Neural cell (in vitro differentiated cells): ENCODE measurements at regions not wholly inside any gene's neighbourhood (a gene's known extent, or its start where the extent isn't known, plus 50 kb on each side); places are given as distances from the start of the nearest gene placed in this dataset.

ENCODE experiments used
- EP300 ChIP-seq: fragments of 450-650 bp; conservative IDR thresholded peaks from 2 replicates; pipeline ENCODE4 v1.6.1; 2014; ENCODE audit warnings: antibody characterized with exemption, mild to moderate bottlenecking, moderate library complexity; ENCODE audit not compliant: poor library complexity, severe bottlenecking
- EZH2 ChIP-seq: fragments of 200-600, 300-800 bp; shearing (Covaris generic), sonication (generic); IDR thresholded peaks from 2 replicates; pipeline ENCODE4 v1.6.1; 2014; ENCODE audit warnings: antibody characterized with exemption, low read length, borderline replicate concordance, mild to moderate bottlenecking; ENCODE audit not compliant: insufficient read depth, poor library complexity, severe bottlenecking
- POLR2AphosphoS5 ChIP-seq: IDR thresholded peaks from 2 replicates; pipeline ENCODE4 v1.6.1; 2012
- RAD21 ChIP-seq: fragments of 450-650 bp; conservative IDR thresholded peaks from 2 replicates; pipeline ENCODE4 v1.6.1; 2014; ENCODE audit warnings: antibody characterized with exemption, mild to moderate bottlenecking, moderate library complexity
- SMC3 ChIP-seq: fragments of 450-650 bp; conservative IDR thresholded peaks from 2 replicates; pipeline ENCODE4 v1.6.1; 2014; ENCODE audit warnings: antibody characterized with exemption, mild to moderate bottlenecking, moderate library complexity; ENCODE audit not compliant: poor library complexity
- TAF1 ChIP-seq: IDR thresholded peaks from 2 replicates; pipeline ENCODE4 v1.6.1; 2012; ENCODE audit warnings: low read depth
- TF ChIP-seq, protein P1 (sequence below): fragments of 450-650 bp; IDR thresholded peaks from 2 replicates; pipeline ENCODE4 v1.5.1; 2014; ENCODE audit warnings: antibody characterized with exemption, mild to moderate bottlenecking, moderate library complexity; ENCODE audit not compliant: poor library complexity, severe bottlenecking

DNA sequence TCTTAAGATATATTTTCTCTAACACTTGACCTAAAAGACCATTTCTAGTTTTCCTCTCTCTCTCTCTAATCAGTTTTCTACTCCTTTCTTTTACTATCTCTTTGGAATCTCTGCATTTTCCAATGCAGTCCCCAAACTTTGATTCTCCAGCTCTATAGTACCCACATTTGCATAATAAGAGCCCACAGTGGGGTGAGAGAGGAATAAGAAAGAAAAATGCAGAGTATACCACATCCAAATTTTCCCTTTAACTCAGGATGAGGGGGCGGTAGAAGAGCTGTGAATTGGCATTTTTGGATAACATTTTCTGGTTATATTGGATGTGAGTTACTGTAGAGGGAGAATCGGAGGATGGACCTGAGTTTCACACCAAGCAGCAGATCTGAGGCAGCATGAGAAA lies 74.4 kb upstream of the SOD3 start:
- TF ChIP-seq EP300 = no peak
- no peak for TF ChIP-seq SMC3
- no peak for TF ChIP-seq EZH2
- TF ChIP-seq, protein P1, sequence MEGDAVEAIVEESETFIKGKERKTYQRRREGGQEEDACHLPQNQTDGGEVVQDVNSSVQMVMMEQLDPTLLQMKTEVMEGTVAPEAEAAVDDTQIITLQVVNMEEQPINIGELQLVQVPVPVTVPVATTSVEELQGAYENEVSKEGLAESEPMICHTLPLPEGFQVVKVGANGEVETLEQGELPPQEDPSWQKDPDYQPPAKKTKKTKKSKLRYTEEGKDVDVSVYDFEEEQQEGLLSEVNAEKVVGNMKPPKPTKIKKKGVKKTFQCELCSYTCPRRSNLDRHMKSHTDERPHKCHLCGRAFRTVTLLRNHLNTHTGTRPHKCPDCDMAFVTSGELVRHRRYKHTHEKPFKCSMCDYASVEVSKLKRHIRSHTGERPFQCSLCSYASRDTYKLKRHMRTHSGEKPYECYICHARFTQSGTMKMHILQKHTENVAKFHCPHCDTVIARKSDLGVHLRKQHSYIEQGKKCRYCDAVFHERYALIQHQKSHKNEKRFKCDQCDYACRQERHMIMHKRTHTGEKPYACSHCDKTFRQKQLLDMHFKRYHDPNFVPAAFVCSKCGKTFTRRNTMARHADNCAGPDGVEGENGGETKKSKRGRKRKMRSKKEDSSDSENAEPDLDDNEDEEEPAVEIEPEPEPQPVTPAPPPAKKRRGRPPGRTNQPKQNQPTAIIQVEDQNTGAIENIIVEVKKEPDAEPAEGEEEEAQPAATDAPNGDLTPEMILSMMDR = no peak
- TF ChIP-seq TAF1 = no peak
- TF ChIP-seq POLR2AphosphoS5 = no peak
- no peak for TF ChIP-seq RAD21
